Hepatocyte (in vitro differentiated cells): ENCODE measurements at regions not wholly inside any gene's neighbourhood (a gene's known extent, or its start where the extent isn't known, plus 50 kb on each side); places are given as distances from the start of the nearest gene placed in this dataset.

Experiments
- DNase-seq: peaks from one replicate; pipeline ENCODE4 v3.0.0-alpha.2; 2016; ENCODE audit warnings: low spot score
- H2AFZ ChIP-seq: fragments of 200-600 bp; sonication (generic); 2 replicates; pipeline ENCODE4 v1.6.0; 2016; ENCODE audit warnings: antibody characterized with exemption, mild to moderate bottlenecking
- H3K27ac ChIP-seq: fragments of 200-600 bp; sonication (generic); 2 replicates; pipeline ENCODE4 v1.5.1; 2016; ENCODE audit warnings: mild to moderate bottlenecking
- H3K27me3 ChIP-seq: fragments of 200-600 bp; sonication (generic); 2 replicates; pipeline ENCODE4 v1.6.1; 2016
- H3K36me3 ChIP-seq: fragments of 200-600 bp; sonication (generic); replicated peaks from 2 replicates; pipeline ENCODE4 v1.5.1; 2016; ENCODE audit warnings: low read depth; ENCODE audit not compliant: insufficient read depth
- H3K4me1 ChIP-seq: fragments of 200-600 bp; sonication (generic); 2 replicates; pipeline ENCODE4 v1.5.1; 2016; ENCODE audit warnings: mild to moderate bottlenecking, moderate library complexity; ENCODE audit not compliant: insufficient read depth
- H3K4me2 ChIP-seq: fragments of 200-600 bp; sonication (generic); 2 replicates; pipeline ENCODE4 v1.6.0; 2016
- H3K4me3 ChIP-seq: fragments of 200-600 bp; sonication (generic); 2 replicates; pipeline ENCODE4 v1.5.1; 2016; ENCODE audit warnings: mild to moderate bottlenecking
- H3K79me2 ChIP-seq: fragments of 200-600 bp; sonication (generic); 2 replicates; pipeline ENCODE4 v1.6.0; 2017; ENCODE audit warnings: mild to moderate bottlenecking
- H3K9me2 ChIP-seq: fragments of 200-600 bp; sonication (generic); replicated peaks from 2 replicates; pipeline ENCODE4 v1.6.0; 2017; ENCODE audit warnings: mild to moderate bottlenecking; ENCODE audit not compliant: insufficient read depth
- H3K9me3 ChIP-seq: fragments of 200-600 bp; sonication (generic); 2 replicates; pipeline ENCODE4 v1.5.1; 2016; ENCODE audit warnings: low read depth, mild to moderate bottlenecking
- H4K20me1 ChIP-seq: fragments of 200-600 bp; sonication (generic); 2 replicates; pipeline ENCODE4 v1.6.0; 2016; ENCODE audit warnings: mild to moderate bottlenecking; ENCODE audit not compliant: insufficient read depth, poor library complexity, severe bottlenecking
- EZH2 ChIP-seq: fragments of 200-600 bp; sonication (generic); IDR thresholded peaks from 2 replicates; pipeline ENCODE4 v1.6.1; 2016; ENCODE audit warnings: antibody characterized with exemption, mild to moderate bottlenecking, borderline replicate concordance
- EZH2phosphoT487 ChIP-seq: fragments of 200-600 bp; sonication (generic); IDR thresholded peaks from one replicate; pipeline ENCODE4 v1.6.1; 2018; ENCODE audit warnings: antibody characterized with exemption, mild to moderate bottlenecking, low read depth, moderate library complexity; ENCODE audit not compliant: unreplicated experiment, severe bottlenecking
- WGBS: methylation state at CpG from one replicate; pipeline ENCODE4 v1.1.6; 2016; ENCODE audit warnings: low lambda C conversion rate; ENCODE audit errors: missing lambda C conversion rate; 5-methylcytosine and 5-hydroxymethylcytosine counted together
- TF ChIP-seq, protein P1 (sequence below): fragments of 200-600 bp; sonication (generic); IDR thresholded peaks from 2 replicates; pipeline ENCODE4 v1.5.1; 2016; ENCODE audit warnings: antibody characterized with exemption, mild to moderate bottlenecking; ENCODE audit not compliant: poor library complexity

GRCh38 chr3:120846073-120846472 lies 61.9 kb upstream of the STXBP5L start:
- H4K20me1 ChIP-seq: no peaks in the 10 kb centered on the region
- H3K4me2 ChIP-seq: no peak overlapping the region
- no peaks in the 10 kb centered on the region for H3K27me3 ChIP-seq
- no peaks in the 10 kb centered on the region for H3K79me2 ChIP-seq
- H3K36me3 ChIP-seq: no peaks in the 10 kb centered on the region
- no peaks in the 10 kb centered on the region for H3K9me2 ChIP-seq
- no peak overlapping the region for H3K4me3 ChIP-seq
- 39% methylated on average over 2 of the region's 2 CpGs for WGBS
- no peaks in the 10 kb centered on the region for H3K9me3 ChIP-seq
- DNase-seq: no peak
- no peaks in the 10 kb centered on the region for H3K4me1 ChIP-seq
- H2AFZ ChIP-seq: no peak overlapping the region
- no peak overlapping the region for H3K27ac ChIP-seq
- TF ChIP-seq EZH2 (no peak), EZH2phosphoT487 (no peak)
- TF ChIP-seq, protein P1, sequence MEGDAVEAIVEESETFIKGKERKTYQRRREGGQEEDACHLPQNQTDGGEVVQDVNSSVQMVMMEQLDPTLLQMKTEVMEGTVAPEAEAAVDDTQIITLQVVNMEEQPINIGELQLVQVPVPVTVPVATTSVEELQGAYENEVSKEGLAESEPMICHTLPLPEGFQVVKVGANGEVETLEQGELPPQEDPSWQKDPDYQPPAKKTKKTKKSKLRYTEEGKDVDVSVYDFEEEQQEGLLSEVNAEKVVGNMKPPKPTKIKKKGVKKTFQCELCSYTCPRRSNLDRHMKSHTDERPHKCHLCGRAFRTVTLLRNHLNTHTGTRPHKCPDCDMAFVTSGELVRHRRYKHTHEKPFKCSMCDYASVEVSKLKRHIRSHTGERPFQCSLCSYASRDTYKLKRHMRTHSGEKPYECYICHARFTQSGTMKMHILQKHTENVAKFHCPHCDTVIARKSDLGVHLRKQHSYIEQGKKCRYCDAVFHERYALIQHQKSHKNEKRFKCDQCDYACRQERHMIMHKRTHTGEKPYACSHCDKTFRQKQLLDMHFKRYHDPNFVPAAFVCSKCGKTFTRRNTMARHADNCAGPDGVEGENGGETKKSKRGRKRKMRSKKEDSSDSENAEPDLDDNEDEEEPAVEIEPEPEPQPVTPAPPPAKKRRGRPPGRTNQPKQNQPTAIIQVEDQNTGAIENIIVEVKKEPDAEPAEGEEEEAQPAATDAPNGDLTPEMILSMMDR: no peak

- no peak overlapping the region for H2AFZ ChIP-seq
- H3K27me3 ChIP-seq: no peaks in the 10 kb centered on the region
- H3K9me2 ChIP-seq: no peaks in the 10 kb centered on the region
- WGBS: 90% methylated on average over 2 of the region's 2 CpGs
- DNase-seq: no peak
- no peak for TF ChIP-seq EZH2phosphoT487
- TF ChIP-seq, protein P1: no peak
- no peak for TF ChIP-seq EZH2
- H3K79me2 ChIP-seq: no peaks in the 10 kb centered on the region
- no peaks in the 10 kb centered on the region for H4K20me1 ChIP-seq
- no peak overlapping the region for H3K27ac ChIP-seq
- H3K36me3 ChIP-seq: no peaks in the 10 kb centered on the region
- H3K9me3 ChIP-seq: no peaks in the 10 kb centered on the region
- no peak overlapping the region for H3K4me3 ChIP-seq
- no peaks in the 10 kb centered on the region for H3K4me1 ChIP-seq
- H3K4me2 ChIP-seq: no peak overlapping the region
These were observed 59.5 kb upstream of the STXBP5L start for GRCh38 chr3:120848503-120848902.

GRCh38 chr3:120850381-120851295 lies 57.4 kb upstream of the STXBP5L start:
- Histone ChIP-seq H3K4me1 (no peaks in the 10 kb centered on the region), H3K4me3 (no peak overlapping the region), H2AFZ (no peak overlapping the region), H3K27ac (no peak overlapping the region), H3K9me2 (no peaks in the 10 kb centered on the region), H3K9me3 (no peaks in the 10 kb centered on the region), H3K79me2 (no peaks in the 10 kb centered on the region), H3K4me2 (no peak overlapping the region), H3K27me3 (no peaks in the 10 kb centered on the region), H4K20me1 (no peaks in the 10 kb centered on the region), H3K36me3 (no peaks in the 10 kb centered on the region)
- DNase-seq: no peak
- TF ChIP-seq EZH2 (no peak), EZH2phosphoT487 (no peak)
- TF ChIP-seq, protein P1: no peak
- WGBS: 82% methylated on average over 6 of the region's 6 CpGs
